ENCODE measurements at regions not wholly inside any gene's neighbourhood (a gene's known extent, or its start where the extent isn't known, plus 50 kb on each side); places are given as distances from the start of the nearest gene placed in this dataset.

- no peak for DNase-seq (ENCODE audit: low read depth, low spot score)
- no peak overlapping the region for H3K4me3 ChIP-seq (ENCODE audit: insufficient read length, low read depth)
- no peak for TF ChIP-seq ZNF274 (IDR thresholded peaks at IDR 0.05; ENCODE audit: low read depth, low read length)
- no peak for TF ChIP-seq SUZ12 (IDR thresholded peaks at IDR 0.05; ENCODE audit: extremely low read depth, insufficient read depth, insufficient read length)
- no peak for TF ChIP-seq YY1 (IDR thresholded peaks at IDR 0.05; ENCODE audit: insufficient read depth, insufficient read length)
- no peaks in the 10 kb centered on the region for H3K27me3 ChIP-seq (ENCODE audit: insufficient read depth, insufficient read length)
- no peak overlapping the region for H3K9ac ChIP-seq (ENCODE audit: insufficient read length, low read depth)
- no peaks in the 10 kb centered on the region for H3K36me3 ChIP-seq (ENCODE audit: insufficient read depth, insufficient read length, low read length)
- no peaks in the 10 kb centered on the region for H3K4me1 ChIP-seq (ENCODE audit: insufficient read depth, insufficient read length)
- H3K9me3 ChIP-seq (ENCODE audit: insufficient read depth, low read length) = no peaks in the 10 kb centered on the region
Measured at GRCh38 chr4:170672381-170672965, 582.7 kb upstream of the AADAT start.

GRCh38 chr4:170671171-170671570 is 581.4 kb upstream of the AADAT start:
- no peak overlapping the region for H3K9ac ChIP-seq (ENCODE audit: insufficient read length, low read depth)
- no peaks in the 10 kb centered on the region for H3K36me3 ChIP-seq (ENCODE audit: insufficient read depth, insufficient read length, low read length)
- H3K9me3 ChIP-seq (ENCODE audit: insufficient read depth, low read length) = no peaks in the 10 kb centered on the region
- no peaks in the 10 kb centered on the region for H3K27me3 ChIP-seq (ENCODE audit: insufficient read depth, insufficient read length)
- no peaks in the 10 kb centered on the region for H3K4me1 ChIP-seq (ENCODE audit: insufficient read depth, insufficient read length)
- no peak overlapping the region for H3K4me3 ChIP-seq (ENCODE audit: insufficient read length, low read depth)
- DNase-seq (ENCODE audit: low read depth, low spot score) = no peak
- TF ChIP-seq ZNF274 (IDR thresholded peaks at IDR 0.05; ENCODE audit: low read depth, low read length) (no peak), YY1 (IDR thresholded peaks at IDR 0.05; ENCODE audit: insufficient read depth, insufficient read length) (no peak), SUZ12 (IDR thresholded peaks at IDR 0.05; ENCODE audit: extremely low read depth, insufficient read depth, insufficient read length) (no peak)

GRCh38 chr4:170667814-170668213 is 578.1 kb upstream of the AADAT start:
- Histone ChIP-seq H3K4me3 (ENCODE audit: insufficient read length, low read depth) (no peak overlapping the region), H3K4me1 (ENCODE audit: insufficient read depth, insufficient read length) (no peaks in the 10 kb centered on the region), H3K9ac (ENCODE audit: insufficient read length, low read depth) (no peak overlapping the region), H3K36me3 (ENCODE audit: insufficient read depth, insufficient read length, low read length) (no peaks in the 10 kb centered on the region), H3K9me3 (ENCODE audit: insufficient read depth, low read length) (no peaks in the 10 kb centered on the region), H3K27me3 (ENCODE audit: insufficient read depth, insufficient read length) (no peaks in the 10 kb centered on the region)
- TF ChIP-seq ZNF274 (IDR thresholded peaks at IDR 0.05; ENCODE audit: low read depth, low read length) = no peak
- TF ChIP-seq SUZ12 (IDR thresholded peaks at IDR 0.05; ENCODE audit: extremely low read depth, insufficient read depth, insufficient read length) = no peak
- no peak for TF ChIP-seq YY1 (IDR thresholded peaks at IDR 0.05; ENCODE audit: insufficient read depth, insufficient read length)
- DNase-seq (ENCODE audit: low read depth, low spot score) = no peak

- no peaks in the 10 kb centered on the region for H3K36me3 ChIP-seq (ENCODE audit: insufficient read depth, insufficient read length, low read length)
- DNase-seq (ENCODE audit: low read depth, low spot score) = no peak
- no peaks in the 10 kb centered on the region for H3K4me1 ChIP-seq (ENCODE audit: insufficient read depth, insufficient read length)
- no peaks in the 10 kb centered on the region for H3K27me3 ChIP-seq (ENCODE audit: insufficient read depth, insufficient read length)
- no peak for TF ChIP-seq YY1 (IDR thresholded peaks at IDR 0.05; ENCODE audit: insufficient read depth, insufficient read length)
- TF ChIP-seq ZNF274 (IDR thresholded peaks at IDR 0.05; ENCODE audit: low read depth, low read length) = no peak
- no peak for TF ChIP-seq SUZ12 (IDR thresholded peaks at IDR 0.05; ENCODE audit: extremely low read depth, insufficient read depth, insufficient read length)
- H3K9me3 ChIP-seq (ENCODE audit: insufficient read depth, low read length) = no peaks in the 10 kb centered on the region
- no peak overlapping the region for H3K9ac ChIP-seq (ENCODE audit: insufficient read length, low read depth)
- no peak overlapping the region for H3K4me3 ChIP-seq (ENCODE audit: insufficient read length, low read depth)
Measured at GRCh38 chr4:170666909-170667308, 577.2 kb upstream of the AADAT start.

- H3K9me3 ChIP-seq (ENCODE audit: insufficient read depth, low read length) = no peaks in the 10 kb centered on the region
- H3K36me3 ChIP-seq (ENCODE audit: insufficient read depth, insufficient read length, low read length) = no peaks in the 10 kb centered on the region
- DNase-seq (ENCODE audit: low read depth, low spot score) = no peak
- no peak overlapping the region for H3K4me3 ChIP-seq (ENCODE audit: insufficient read length, low read depth)
- H3K9ac ChIP-seq (ENCODE audit: insufficient read length, low read depth) = no peak overlapping the region
- TF ChIP-seq YY1 (IDR thresholded peaks at IDR 0.05; ENCODE audit: insufficient read depth, insufficient read length) (no peak), SUZ12 (IDR thresholded peaks at IDR 0.05; ENCODE audit: extremely low read depth, insufficient read depth, insufficient read length) (no peak), ZNF274 (IDR thresholded peaks at IDR 0.05; ENCODE audit: low read depth, low read length) (no peak)
- H3K4me1 ChIP-seq (ENCODE audit: insufficient read depth, insufficient read length) = no peaks in the 10 kb centered on the region
- no peaks in the 10 kb centered on the region for H3K27me3 ChIP-seq (ENCODE audit: insufficient read depth, insufficient read length)
Measured at GRCh38 chr4:170662250-170662649, 572.5 kb upstream of the AADAT start.

- H3K4me3 ChIP-seq (ENCODE audit: insufficient read length, low read depth) = no peak overlapping the region
- no peaks in the 10 kb centered on the region for H3K27me3 ChIP-seq (ENCODE audit: insufficient read depth, insufficient read length)
- DNase-seq (ENCODE audit: low read depth, low spot score) = no peak
- H3K4me1 ChIP-seq (ENCODE audit: insufficient read depth, insufficient read length) = no peaks in the 10 kb centered on the region
- TF ChIP-seq ZNF274 (IDR thresholded peaks at IDR 0.05; ENCODE audit: low read depth, low read length) (no peak), SUZ12 (IDR thresholded peaks at IDR 0.05; ENCODE audit: extremely low read depth, insufficient read depth, insufficient read length) (no peak), YY1 (IDR thresholded peaks at IDR 0.05; ENCODE audit: insufficient read depth, insufficient read length) (no peak)
- no peaks in the 10 kb centered on the region for H3K9me3 ChIP-seq (ENCODE audit: insufficient read depth, low read length)
- H3K9ac ChIP-seq (ENCODE audit: insufficient read length, low read depth) = no peak overlapping the region
- H3K36me3 ChIP-seq (ENCODE audit: insufficient read depth, insufficient read length, low read length) = no peaks in the 10 kb centered on the region
Measured at GRCh38 chr4:170657761-170658160, 568.0 kb upstream of the AADAT start.

GRCh38 chr4:170656506-170656905 is 566.8 kb upstream of the AADAT start:
- DNase-seq (ENCODE audit: low read depth, low spot score) = no peak
- Histone ChIP-seq H3K27me3 (ENCODE audit: insufficient read depth, insufficient read length) (no peaks in the 10 kb centered on the region), H3K4me3 (ENCODE audit: insufficient read length, low read depth) (no peak overlapping the region), H3K9me3 (ENCODE audit: insufficient read depth, low read length) (no peaks in the 10 kb centered on the region), H3K4me1 (ENCODE audit: insufficient read depth, insufficient read length) (no peaks in the 10 kb centered on the region), H3K36me3 (ENCODE audit: insufficient read depth, insufficient read length, low read length) (no peaks in the 10 kb centered on the region), H3K9ac (ENCODE audit: insufficient read length, low read depth) (no peak overlapping the region)
- TF ChIP-seq SUZ12 (IDR thresholded peaks at IDR 0.05; ENCODE audit: extremely low read depth, insufficient read depth, insufficient read length) (no peak), YY1 (IDR thresholded peaks at IDR 0.05; ENCODE audit: insufficient read depth, insufficient read length) (no peak), ZNF274 (IDR thresholded peaks at IDR 0.05; ENCODE audit: low read depth, low read length) (no peak)

Data from NT2/D1 (cell line).